ENCODE measurements at regions not wholly inside any gene's neighbourhood (a gene's known extent, or its start where the extent isn't known, plus 50 kb on each side); places are given as distances from the start of the nearest gene placed in this dataset.
"Not testable (repeated sequence)": the region's sequence is repeated elsewhere in the genome, so short reads cannot be mapped to it uniquely, and the experiment has no call there.

GRCh38 chr16:87033541-87034300 is 283.5 kb downstream of the C16orf95 start:
- no peak for DNase-seq (ENCODE audit: low read depth)

GRCh38 chr16:87034317-87034716 is 282.9 kb downstream of the C16orf95 start:
- DNase-seq (ENCODE audit: low read depth), result no peak

- DNase-seq (ENCODE audit: low read depth), result no peak
These were observed 282.1 kb downstream of the C16orf95 start for GRCh38 chr16:87035053-87035452.

- DNase-seq (ENCODE audit: low read depth), result no peak
These were observed 280.2 kb downstream of the C16orf95 start for GRCh38 chr16:87037012-87037411.

GRCh38 chr16:87038528-87038927 is 278.7 kb downstream of the C16orf95 start:
- not testable (repeated sequence) for DNase-seq (ENCODE audit: low read depth)

GRCh38 chr16:87040169-87041117 is 276.7 kb downstream of the C16orf95 start:
- DNase-seq (ENCODE audit: low read depth), result no peak

- no peak for DNase-seq (ENCODE audit: low read depth)
These were observed 275.9 kb downstream of the C16orf95 start for GRCh38 chr16:87041286-87041685.

- DNase-seq (ENCODE audit: low read depth), result no peak
These were observed 274.5 kb downstream of the C16orf95 start for GRCh38 chr16:87042551-87043230.

- no peak for DNase-seq (ENCODE audit: low read depth)
These were observed 273.8 kb downstream of the C16orf95 start for GRCh38 chr16:87043231-87044031.

- DNase-seq (ENCODE audit: low read depth), result no peak
These were observed 273.2 kb downstream of the C16orf95 start for GRCh38 chr16:87044032-87044382.

- no peak for DNase-seq (ENCODE audit: low read depth)
These were observed 272.4 kb downstream of the C16orf95 start for GRCh38 chr16:87044829-87045228.

GRCh38 chr16:87045466-87046216 is 271.6 kb downstream of the C16orf95 start:
- no peak for DNase-seq (ENCODE audit: low read depth)

GRCh38 chr16:87046235-87046634 is 271.0 kb downstream of the C16orf95 start:
- DNase-seq (ENCODE audit: low read depth), result no peak

GRCh38 chr16:87047221-87048037 is 269.8 kb downstream of the C16orf95 start:
- no peak for DNase-seq (ENCODE audit: low read depth)

- DNase-seq (ENCODE audit: low read depth), result no peak
These were observed 269.0 kb downstream of the C16orf95 start for GRCh38 chr16:87048038-87048729.

GRCh38 chr16:87048730-87049115 is 268.5 kb downstream of the C16orf95 start:
- no peak for DNase-seq (ENCODE audit: low read depth)

- not testable (repeated sequence) for DNase-seq (ENCODE audit: low read depth)
These were observed 268.0 kb downstream of the C16orf95 start for GRCh38 chr16:87049216-87049615.

- DNase-seq (ENCODE audit: low read depth), result no peak
These were observed 267.1 kb downstream of the C16orf95 start for GRCh38 chr16:87050142-87050541.

- DNase-seq (ENCODE audit: low read depth), result no peak
These were observed 265.5 kb downstream of the C16orf95 start for GRCh38 chr16:87051526-87052320.
